NB4 (cell line): ENCODE measurements at regions not wholly inside any gene's neighbourhood (a gene's known extent, or its start where the extent isn't known, plus 50 kb on each side); places are given as distances from the start of the nearest gene placed in this dataset.

Experiments used
- DNase-seq: peaks from one replicate; pipeline ENCODE4 v3.0.0; 2010; ENCODE audit warnings: low read depth
- H3K4me3 ChIP-seq: one replicate; pipeline ENCODE4 v1.5.1; 2011; ENCODE audit warnings: mild to moderate bottlenecking, low read depth, low read length, moderate library complexity
- CTCF ChIP-seq: IDR thresholded peaks from one replicate; pipeline ENCODE4 v1.5.1; 2012; ENCODE audit warnings: low read depth, low read length
- MYC ChIP-seq: IDR thresholded peaks from 2 replicates; pipeline ENCODE4 v1.6.1; 2011; ENCODE audit warnings: low read depth, low read length
- POLR2A ChIP-seq: IDR thresholded peaks from 2 replicates; pipeline ENCODE4 v1.6.1; 2011; ENCODE audit warnings: mild to moderate bottlenecking; ENCODE audit not compliant: insufficient read length; ENCODE audit errors: extremely low read depth
- TF ChIP-seq, protein P1 (sequence below): IDR thresholded peaks from 2 replicates; pipeline ENCODE4 v1.6.1; 2011; ENCODE audit warnings: low read depth, low read length

DNA sequence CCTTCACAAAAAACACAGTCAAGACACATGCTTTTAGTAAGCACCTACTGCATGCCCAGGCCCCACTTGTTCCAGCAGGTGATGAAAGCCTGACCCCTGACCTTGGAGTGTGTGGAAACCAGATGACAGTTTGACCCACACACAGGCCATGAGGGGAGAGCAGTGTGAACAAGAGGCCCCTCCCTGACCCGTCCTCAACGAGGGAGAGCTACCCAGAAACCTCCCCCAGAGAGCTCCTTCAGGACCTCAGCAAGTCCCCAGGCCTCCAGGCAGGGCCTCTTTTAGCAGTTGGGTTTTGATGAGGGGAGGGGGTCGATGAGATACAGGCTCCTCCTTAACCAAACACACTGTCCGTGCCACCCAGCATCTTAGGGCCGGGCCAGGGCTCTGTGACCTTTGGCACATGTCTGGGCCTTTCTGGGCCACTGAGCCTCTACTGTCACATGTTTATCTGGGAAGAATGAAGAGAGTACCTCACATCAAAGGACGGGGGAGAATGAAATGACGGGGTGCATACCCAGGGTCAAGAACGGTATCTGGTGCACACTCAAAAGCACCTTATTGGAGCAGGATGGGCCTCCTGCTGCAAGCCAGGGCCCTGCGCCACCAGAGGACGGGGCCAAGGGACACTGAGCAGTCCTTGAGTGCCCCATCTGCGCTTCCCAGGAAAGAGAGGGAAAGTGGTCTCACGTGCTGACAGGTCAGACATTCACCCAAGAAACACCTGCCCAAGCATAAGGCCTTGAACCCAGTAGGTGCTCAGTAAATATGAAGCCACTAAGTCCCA lies 202.6 kb upstream of the ZMIZ1 start:
- DNase-seq = no peak
- no peak for TF ChIP-seq MYC
- TF ChIP-seq, protein P1, sequence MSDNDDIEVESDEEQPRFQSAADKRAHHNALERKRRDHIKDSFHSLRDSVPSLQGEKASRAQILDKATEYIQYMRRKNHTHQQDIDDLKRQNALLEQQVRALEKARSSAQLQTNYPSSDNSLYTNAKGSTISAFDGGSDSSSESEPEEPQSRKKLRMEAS = no peak
- TF ChIP-seq POLR2A = no peak
- no peak for TF ChIP-seq CTCF
- H3K4me3 ChIP-seq = no peak overlapping the region

GRCh38 chr10:78866731-78867554 lies 201.8 kb upstream of the ZMIZ1 start:
- TF ChIP-seq CTCF (no peak), MYC (no peak), POLR2A (no peak)
- TF ChIP-seq, protein P1 = no peak
- H3K4me3 ChIP-seq = no peak overlapping the region
- DNase-seq = no peak

GRCh38 chr10:78867555-78867939 lies 201.2 kb upstream of the ZMIZ1 start:
- no peak for DNase-seq
- no peak overlapping the region for H3K4me3 ChIP-seq
- TF ChIP-seq CTCF (no peak), MYC (no peak), POLR2A (no peak)
- TF ChIP-seq, protein P1 = no peak

DNA sequence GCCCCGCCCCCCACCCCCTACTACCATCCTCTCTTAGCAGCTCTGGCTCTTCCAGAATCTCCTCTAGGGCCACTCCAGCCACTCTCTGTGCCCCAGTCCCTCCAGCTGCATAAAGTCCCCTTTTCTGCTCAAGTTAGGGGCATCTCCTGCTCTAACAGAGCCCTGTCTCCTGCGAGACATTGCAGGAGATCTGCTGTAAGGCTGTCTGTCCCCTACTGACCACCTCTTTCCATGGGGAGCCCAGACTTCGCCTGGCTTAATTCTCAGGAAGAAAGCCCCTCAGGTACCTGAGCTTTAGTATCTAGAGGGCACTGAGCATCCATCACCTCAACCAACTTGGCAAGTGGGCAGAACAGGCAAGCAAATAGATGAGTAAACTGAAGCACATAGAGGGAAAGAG lies 200.7 kb upstream of the ZMIZ1 start:
- no peak for DNase-seq
- TF ChIP-seq, protein P1 = no peak
- TF ChIP-seq CTCF (no peak), MYC (no peak), POLR2A (no peak)
- H3K4me3 ChIP-seq = no peak overlapping the region

GRCh38 chr10:78868456-78868855 lies 200.3 kb upstream of the ZMIZ1 start:
- H3K4me3 ChIP-seq = no peak overlapping the region
- TF ChIP-seq POLR2A (no peak), CTCF (no peak), MYC (no peak)
- TF ChIP-seq, protein P1 = no peak
- no peak for DNase-seq
